LoVo (cell line): ENCODE measurements at regions not wholly inside any gene's neighbourhood (a gene's known extent, or its start where the extent isn't known, plus 50 kb on each side); places are given as distances from the start of the nearest gene placed in this dataset.

Experiments used
- DNase-seq: peaks from one replicate; pipeline ENCODE4 v3.0.0-alpha.2; 2016; ENCODE audit warnings: low spot score

DNA sequence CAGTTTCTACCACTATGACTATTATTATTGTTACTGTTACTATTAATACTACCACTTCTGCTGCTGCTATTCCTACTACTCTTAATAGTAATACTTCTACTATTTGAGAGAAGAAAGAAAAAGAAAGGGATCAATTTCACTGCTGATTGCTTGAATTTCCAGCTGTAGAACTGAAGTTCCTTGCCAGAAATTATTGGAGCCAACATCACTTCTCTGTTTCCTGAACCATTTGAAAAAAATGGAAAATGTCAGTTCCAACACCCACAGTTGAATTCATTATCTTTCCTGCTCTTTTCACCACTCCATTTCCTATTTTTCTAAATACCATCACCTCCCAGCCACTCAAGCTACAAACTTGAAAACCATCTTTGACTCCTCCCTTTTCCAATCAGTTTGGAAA lies 54.1 kb upstream of the PIK3C2G start:
- DNase-seq = no peak

DNA sequence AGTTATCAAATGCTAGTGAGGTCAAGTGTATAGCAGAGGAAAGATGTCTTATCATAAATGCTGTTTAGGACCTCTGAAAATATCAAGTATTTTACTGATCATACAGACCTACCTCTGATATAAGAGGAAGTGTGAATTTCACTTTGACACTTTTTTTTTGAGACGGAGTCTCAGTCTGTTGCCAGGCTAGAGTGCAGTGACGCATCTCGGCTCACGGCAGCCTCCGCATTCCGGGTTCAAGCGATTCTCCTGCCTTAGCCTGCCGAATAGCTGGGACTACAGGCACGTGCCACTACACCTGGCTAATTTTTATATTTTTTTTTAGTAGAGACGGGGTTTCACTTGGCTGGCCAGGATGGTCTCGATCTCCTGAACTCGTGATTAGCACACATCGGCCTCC lies 55.1 kb upstream of the PIK3C2G start:
- no peak for DNase-seq

DNA sequence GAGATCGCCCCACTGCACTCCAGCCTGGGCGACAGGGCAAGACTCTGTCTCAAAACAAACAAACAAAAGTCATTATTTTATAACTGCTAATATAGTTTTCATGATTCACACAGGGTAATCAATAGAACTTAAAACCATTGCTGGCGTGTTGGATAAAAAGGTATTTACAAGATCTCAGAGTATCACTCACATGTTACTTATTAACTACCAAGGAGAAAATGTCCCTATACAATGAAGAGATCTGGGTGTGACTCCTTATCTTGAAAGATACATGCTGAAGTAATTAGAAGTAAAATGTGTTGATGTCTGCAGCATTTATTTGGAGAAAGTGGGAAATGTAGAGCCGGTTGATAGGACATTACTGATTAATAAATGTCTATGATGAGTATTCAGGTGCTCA lies 57.3 kb upstream of the PIK3C2G start:
- DNase-seq = no peak

DNA sequence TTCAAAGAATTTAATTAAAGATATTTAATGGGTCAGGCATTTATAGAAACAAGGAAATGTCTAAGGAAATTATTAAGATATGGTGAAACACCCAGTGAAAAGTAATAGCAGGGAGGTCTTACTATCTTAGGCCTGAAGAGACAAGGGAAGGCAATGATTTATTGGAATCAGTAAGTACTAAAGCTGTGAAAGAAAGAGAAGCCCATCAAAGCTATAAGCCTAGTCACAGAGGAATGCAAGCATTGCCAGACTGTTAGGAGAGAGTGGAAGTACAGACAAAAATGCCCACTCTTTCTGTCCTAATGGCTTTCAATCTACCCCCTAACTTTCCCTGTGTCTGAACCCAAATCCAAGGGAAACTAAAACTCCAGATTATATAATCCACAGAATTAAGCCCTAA lies 69.2 kb upstream of the PIK3C2G start:
- no peak for DNase-seq

- no peak for DNase-seq
These were observed 78.2 kb upstream of the PIK3C2G start for GRCh38 chr12:18183141-18183540.

GRCh38 chr12:18171571-18171970 lies 81.6 kb upstream of the RERGL start:
- DNase-seq = no peak

DNA sequence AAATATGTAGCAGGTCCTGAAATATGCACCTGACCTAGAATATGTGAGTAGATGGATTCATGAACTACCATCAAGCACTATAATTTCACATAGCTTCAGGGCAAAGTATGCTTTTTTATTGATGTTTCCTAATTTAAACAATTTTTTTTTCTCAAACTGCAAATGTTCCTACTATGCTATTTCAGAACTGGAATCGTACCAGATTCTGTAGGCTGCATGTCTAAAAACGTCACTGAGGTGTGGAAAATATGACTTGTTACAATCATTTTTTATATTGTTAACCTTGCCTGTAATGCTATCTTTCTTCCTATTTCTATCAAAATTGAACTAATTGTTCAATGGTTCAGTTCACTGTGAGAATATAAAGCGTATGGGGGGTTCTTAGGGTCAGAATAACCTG lies 78.0 kb upstream of the RERGL start:
- no peak for DNase-seq

GRCh38 chr12:18165889-18166288 lies 75.9 kb upstream of the RERGL start:
- DNase-seq = no peak

GRCh38 chr12:18165422-18165871 lies 75.5 kb upstream of the RERGL start:
- no peak for DNase-seq

GRCh38 chr12:18160901-18161300 lies 70.9 kb upstream of the RERGL start:
- DNase-seq = no peak

- peak; percentile 34 for DNase-seq
These were observed 69.0 kb upstream of the RERGL start for GRCh38 chr12:18158774-18159557.

DNA sequence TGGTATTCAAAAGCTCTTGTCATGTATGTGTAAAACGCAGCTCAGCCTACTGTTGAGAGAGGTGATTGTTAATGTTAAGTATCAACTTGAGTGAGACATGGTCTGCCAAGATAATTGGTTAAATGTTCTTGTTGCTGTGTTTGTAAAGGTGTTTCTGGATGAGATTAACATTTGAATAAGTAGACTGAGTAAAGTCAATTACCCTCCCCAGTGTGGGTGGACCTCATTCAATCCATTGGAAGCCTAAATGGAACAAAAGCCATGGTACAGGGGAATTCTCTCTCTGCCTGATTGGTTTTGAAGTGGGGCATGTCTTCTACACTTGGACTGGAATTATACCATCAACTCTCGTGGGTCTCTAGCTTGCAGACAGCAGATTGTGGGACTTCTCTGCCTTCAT lies 63.8 kb upstream of the RERGL start:
- no peak for DNase-seq

GRCh38 chr12:18151036-18151435 lies 61.0 kb upstream of the RERGL start:
- DNase-seq = no peak

GRCh38 chr12:18148961-18149360 lies 59.0 kb upstream of the RERGL start:
- DNase-seq = no peak

DNA sequence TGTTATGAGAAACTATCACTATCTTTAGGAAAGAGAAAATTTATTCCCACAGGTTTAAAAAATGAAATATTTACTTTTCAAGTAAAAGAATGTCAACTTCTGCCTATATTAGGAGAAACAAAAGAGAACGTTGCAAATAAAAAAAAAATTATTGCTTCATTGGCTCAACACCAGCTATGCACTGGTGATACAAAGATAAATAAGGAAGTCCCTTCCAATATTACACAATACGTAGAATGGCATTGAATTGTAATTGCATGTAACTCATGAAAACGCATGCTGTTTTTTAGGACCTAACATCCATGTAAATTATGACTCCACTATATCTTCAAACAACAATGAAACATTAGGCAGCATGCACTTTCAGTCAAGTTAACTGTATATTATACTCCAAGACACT lies 56.4 kb upstream of the RERGL start:
- no peak for DNase-seq

DNA sequence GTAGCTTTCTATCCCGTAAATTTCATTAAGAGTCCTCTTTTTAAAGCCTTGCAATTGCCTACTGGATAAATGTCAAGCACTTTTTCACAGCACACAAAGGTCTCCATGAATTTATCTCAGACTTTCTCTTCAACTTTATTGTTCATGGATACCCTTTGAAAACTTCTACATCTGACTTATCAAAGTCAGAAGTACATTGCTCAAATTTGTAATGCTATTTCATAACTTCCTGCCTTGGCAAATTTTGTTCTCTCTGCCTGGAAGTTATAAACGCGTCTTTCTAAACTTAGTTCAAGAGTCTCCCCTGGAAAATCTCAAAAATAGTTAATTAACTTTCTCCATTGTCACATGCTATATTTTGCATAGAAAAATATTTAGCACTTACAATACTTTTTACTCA lies 55.9 kb upstream of the RERGL start:
- DNase-seq = no peak

- DNase-seq = peak; percentile 47
These were observed 51.3 kb upstream of the RERGL start for GRCh38 chr12:18141048-18141982.

DNA sequence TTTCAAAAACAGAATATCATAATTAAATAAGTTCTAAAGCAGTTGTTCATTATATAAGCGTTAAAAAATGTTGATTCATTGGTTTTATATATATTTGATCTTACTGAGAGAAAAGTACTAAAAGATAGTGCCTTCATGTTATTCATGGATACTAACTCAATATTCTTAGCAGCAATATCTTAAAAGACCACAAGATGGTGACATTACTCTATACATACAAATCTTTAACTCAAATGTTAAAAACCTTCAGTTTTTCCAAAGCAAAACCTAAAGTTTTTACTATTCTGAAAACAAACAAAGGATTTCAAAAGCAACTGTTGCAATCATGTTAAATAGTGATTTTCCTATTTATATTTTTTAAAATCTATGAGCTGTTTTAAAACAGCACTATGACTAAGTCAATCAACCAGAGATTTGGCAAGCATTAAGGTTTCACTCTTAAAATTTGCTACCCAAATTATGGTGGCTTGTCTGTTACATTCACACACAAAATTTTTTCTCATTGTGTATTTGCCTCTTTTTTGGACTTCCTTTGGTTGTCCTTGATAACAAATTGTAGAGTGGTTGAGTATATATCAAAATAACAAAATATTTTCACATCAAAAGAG lies 50.1 kb upstream of the RERGL start:
- peak; percentile 57 for DNase-seq
